Ovary (tissue), 3 donors: ENCODE measurements at regions not wholly inside any gene's neighbourhood (a gene's known extent, or its start where the extent isn't known, plus 50 kb on each side); places are given as distances from the start of the nearest gene placed in this dataset.

ENCODE experiments used
- EP300 ChIP-seq: sonication (generic); formaldehyde crosslinking; IDR thresholded peaks from one replicate; pipeline ENCODE4 v1.6.1; 2017; ENCODE audit warnings: antibody characterized with exemption
- POLR2A ChIP-seq: fragments of 450-650 bp; IDR thresholded peaks from one replicate; pipeline ENCODE4 v1.6.1; 2017; ENCODE audit warnings: antibody characterized with exemption, mild to moderate bottlenecking, moderate library complexity
- TF ChIP-seq, protein P1 (sequence below), 3 donors: fragments of 450-650 bp in 2 of 3; fragments of 200-600 bp in 1 of 3; IDR thresholded peaks; one replicate each; pipeline versions ENCODE4 v1.5.1 to v1.8.0; 2016 to 2022; ENCODE audit warnings: antibody characterized with exemption in 3 of 3, mild to moderate bottlenecking in 1 of 3
- donor health status: DM: no; HTN: no; CAD: no.

- TF ChIP-seq, protein P1, sequence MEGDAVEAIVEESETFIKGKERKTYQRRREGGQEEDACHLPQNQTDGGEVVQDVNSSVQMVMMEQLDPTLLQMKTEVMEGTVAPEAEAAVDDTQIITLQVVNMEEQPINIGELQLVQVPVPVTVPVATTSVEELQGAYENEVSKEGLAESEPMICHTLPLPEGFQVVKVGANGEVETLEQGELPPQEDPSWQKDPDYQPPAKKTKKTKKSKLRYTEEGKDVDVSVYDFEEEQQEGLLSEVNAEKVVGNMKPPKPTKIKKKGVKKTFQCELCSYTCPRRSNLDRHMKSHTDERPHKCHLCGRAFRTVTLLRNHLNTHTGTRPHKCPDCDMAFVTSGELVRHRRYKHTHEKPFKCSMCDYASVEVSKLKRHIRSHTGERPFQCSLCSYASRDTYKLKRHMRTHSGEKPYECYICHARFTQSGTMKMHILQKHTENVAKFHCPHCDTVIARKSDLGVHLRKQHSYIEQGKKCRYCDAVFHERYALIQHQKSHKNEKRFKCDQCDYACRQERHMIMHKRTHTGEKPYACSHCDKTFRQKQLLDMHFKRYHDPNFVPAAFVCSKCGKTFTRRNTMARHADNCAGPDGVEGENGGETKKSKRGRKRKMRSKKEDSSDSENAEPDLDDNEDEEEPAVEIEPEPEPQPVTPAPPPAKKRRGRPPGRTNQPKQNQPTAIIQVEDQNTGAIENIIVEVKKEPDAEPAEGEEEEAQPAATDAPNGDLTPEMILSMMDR (IDR thresholded peaks at IDR 0.05): no peak
- no peak for TF ChIP-seq POLR2A
- no peak for TF ChIP-seq EP300
Measured at GRCh38 chr14:61145903-61146481, 135.1 kb downstream of the TMEM30B start.
